B cell (primary cell): ENCODE measurements at regions not wholly inside any gene's neighbourhood (a gene's known extent, or its start where the extent isn't known, plus 50 kb on each side); places are given as distances from the start of the nearest gene placed in this dataset.
"Not testable (repeated sequence)": the region's sequence is repeated elsewhere in the genome, so short reads cannot be mapped to it uniquely, and the experiment has no call there.

Source experiments
- ATAC-seq: fragments of 200-7000 bp; cut with Tn5 transposase; one replicate; pipeline ENCODE4 v1.10.0; 2021; ENCODE audit warnings: low read depth, mild to moderate bottlenecking, moderate number of reproducible peaks, moderate library complexity
- CTCF ChIA-PET: fragments of 350-600 bp; sonication (Branson Sonifier 250); formaldehyde crosslinking; loops from one replicate; lab custom pipeline; 2021; ENCODE audit warnings: antibody characterized with exemption, inconsistent platforms; lab: Charles Lee
- POLR2A ChIA-PET: fragments of 350-600 bp; sonication (Branson Sonifier 250); formaldehyde crosslinking; loops from one replicate; lab custom pipeline; 2021; ENCODE audit warnings: antibody characterized with exemption; lab: Charles Lee
- DNase-seq: peaks from one replicate; pipeline ENCODE4 v3.0.0; 2013
- H2AFZ ChIP-seq: 2 replicates; pipeline ENCODE4 v1.6.1; 2012; ENCODE audit warnings: mild to moderate bottlenecking, low read depth, low read length; ENCODE audit not compliant: insufficient read depth, poor library complexity, severe bottlenecking
- H3K27ac ChIP-seq, 2 donors: 1 replicate in 1 of 2; 2 replicates in 1 of 2; pipeline ENCODE4 v1.5.1; 2012 to 2013; ENCODE audit warnings: low read length in 2 of 2, mild to moderate bottlenecking in 2 of 2, moderate library complexity in 1 of 2
- H3K27me3 ChIP-seq, 4 experiments: fragments of 200-600 bp in 1 of 4; sonication (generic) in 1 of 4; replicated peaks in 1 of 4; 1 replicate in 2 of 4; 2 replicates in 2 of 4; pipeline versions ENCODE4 v1.6.1 to v1.7.0; 2013 to 2016; ENCODE audit warnings: low read length in 3 of 4, mild to moderate bottlenecking in 2 of 4, mixed read lengths in 1 of 4, moderate library complexity in 1 of 4; ENCODE audit not compliant: insufficient read depth in 4 of 4, control insufficient read depth in 3 of 4; ENCODE audit errors: control extremely low read depth in 1 of 4
- H3K36me3 ChIP-seq, 2 experiments: replicated peaks in 1 of 2; 1 replicate in 1 of 2; 2 replicates in 1 of 2; pipeline versions ENCODE4 v1.6.1 to v1.7.1; 2013; ENCODE audit warnings: low read length in 1 of 2; ENCODE audit not compliant: insufficient read depth in 2 of 2, control insufficient read depth in 1 of 2; ENCODE audit errors: control extremely low read depth in 1 of 2, extremely low read depth in 1 of 2
- H3K4me1 ChIP-seq, 2 donors: fragments of 200-600 bp in 1 of 2; sonication (generic) in 1 of 2; 1 replicate in 1 of 2; 2 replicates in 1 of 2; pipeline versions ENCODE4 v1.5.1 to v1.6.1; 2013 to 2017; ENCODE audit warnings: low read length in 2 of 2; ENCODE audit not compliant: control insufficient read depth in 2 of 2, insufficient read depth in 2 of 2
- H3K4me2 ChIP-seq: replicated peaks from 2 replicates; pipeline ENCODE3; 2012; ENCODE audit warnings: mild to moderate bottlenecking, low read depth, low read length; ENCODE audit not compliant: poor library complexity, severe bottlenecking
- H3K4me3 ChIP-seq, 5 experiments: fragments of 200-600 bp in 1 of 5; sonication (generic) in 1 of 5; 1 replicate in 3 of 5; 2 replicates in 2 of 5; pipeline versions ENCODE4 v1.5.1 to v1.7.0; 2011 to 2016; ENCODE audit warnings: low read length in 4 of 5, mild to moderate bottlenecking in 4 of 5, low read depth in 2 of 5, control low read depth in 1 of 5, moderate library complexity in 1 of 5; ENCODE audit not compliant: insufficient read depth in 1 of 5; ENCODE audit errors: control extremely low read depth in 1 of 5, extremely low read depth in 1 of 5
- H3K79me2 ChIP-seq: fragments of 200-600 bp; sonication (generic); one replicate; pipeline ENCODE4 v1.6.0; 2016; ENCODE audit warnings: low read length; ENCODE audit not compliant: control insufficient read depth, insufficient read depth
- H3K9ac ChIP-seq: fragments of 200-600 bp; sonication (generic); 2 replicates; pipeline ENCODE4 v1.6.1; 2017; ENCODE audit warnings: mild to moderate bottlenecking, low read length, moderate library complexity
- H3K9me3 ChIP-seq, 3 donors: one replicate each; pipeline versions ENCODE4 v1.6.1 to v1.7.1; 2013; ENCODE audit warnings: low read length in 2 of 3; ENCODE audit not compliant: control insufficient read depth in 2 of 3, insufficient read depth in 1 of 3; ENCODE audit errors: control extremely low read depth in 1 of 3
- H4K20me1 ChIP-seq: 2 replicates; pipeline ENCODE4 v1.6.0; 2012; ENCODE audit warnings: mild to moderate bottlenecking, low read length; ENCODE audit not compliant: insufficient read depth, control insufficient read depth, poor library complexity, severe bottlenecking
- H3K27ac Mint-ChIP-seq: one replicate; pipeline ENCODE4 v1.8.0; 2021; ENCODE audit warnings: mixed read lengths
- H3K27me3 Mint-ChIP-seq: one replicate; pipeline ENCODE4 v1.8.0; 2021; ENCODE audit warnings: mixed read lengths
- H3K4me1 Mint-ChIP-seq: one replicate; pipeline ENCODE4 v1.8.0; 2021; ENCODE audit warnings: mixed read lengths
- H3K4me3 Mint-ChIP-seq: one replicate; pipeline ENCODE4 v1.8.0; 2021; ENCODE audit warnings: mixed read lengths
- H3K9me3 Mint-ChIP-seq: one replicate; pipeline ENCODE4 v1.8.0; 2022; ENCODE audit warnings: mixed read lengths; ENCODE audit not compliant: insufficient read depth
- CTCF ChIP-seq: fragments of 200-600 bp; IDR thresholded peaks from one replicate; pipeline ENCODE4 v1.8.0; 2022; ENCODE audit warnings: antibody characterized with exemption, mild to moderate bottlenecking
- EZH2 ChIP-seq: IDR thresholded peaks from 2 replicates; pipeline ENCODE4 v1.6.1; 2012; ENCODE audit warnings: borderline replicate concordance, low read depth, mild to moderate bottlenecking, moderate library complexity, low read length; ENCODE audit not compliant: insufficient read depth, poor library complexity, severe bottlenecking
- WGBS: methylation state at CpG from one replicate; pipeline ENCODE4 v1.1.5; 2013; ENCODE audit warnings: missing lambda C conversion rate; ENCODE audit not compliant: insufficient coverage; 5-methylcytosine and 5-hydroxymethylcytosine counted together
- intact Hi-C: fragments of 100-400 bp; cut with micrococcal nuclease; formaldehyde crosslinking; loops from one replicate; pipeline ENCODE4 v1.10.0; 2022

- Histone ChIP-seq H3K4me1 (no peaks in the 10 kb centered on the region), H3K4me3 (no peak overlapping the region), H3K9me3 (no peaks in the 10 kb centered on the region), H3K27ac (no peak overlapping the region), H2AFZ (no peak overlapping the region), H3K9ac (no peak overlapping the region), H3K27me3 (no peaks in the 10 kb centered on the region), H3K4me2 (no peak overlapping the region), H3K36me3 (no peaks in the 10 kb centered on the region), H4K20me1 (no peaks in the 10 kb centered on the region), H3K79me2 (no peaks in the 10 kb centered on the region)
- no peaks in the 10 kb centered on the region for H3K27me3 Mint-ChIP-seq
- no peaks in the 10 kb centered on the region for H3K4me1 Mint-ChIP-seq
- POLR2A ChIA-PET = no interaction called here
- H3K9me3 Mint-ChIP-seq = no peaks in the 10 kb centered on the region
- CTCF ChIA-PET = no interaction called here
- no peak overlapping the region for H3K4me3 Mint-ChIP-seq
- ATAC-seq (no peak), DNase-seq (no peak)
- intact Hi-C loops = no loop called here
- 100% methylated on average over 1 of the region's 2 CpGs for WGBS
- no peak overlapping the region for H3K27ac Mint-ChIP-seq
- no peak for TF ChIP-seq EZH2
- no peak for TF ChIP-seq CTCF
These were observed 322.8 kb upstream of the GJE1 start for GRCh38 chr6:141809901-141810300.

GRCh38 chr6:141808662-141809061, 324.1 kb upstream of the GJE1 start:
- no peak for TF ChIP-seq EZH2
- TF ChIP-seq CTCF = no peak
- no peak overlapping the region for H3K4me3 ChIP-seq
- Mint-ChIP-seq H3K4me3 (no peak overlapping the region), H3K27ac (no peak overlapping the region), H3K27me3 (no peaks in the 10 kb centered on the region), H3K4me1 (no peaks in the 10 kb centered on the region), H3K9me3 (no peaks in the 10 kb centered on the region)
- no peak overlapping the region for H3K27ac ChIP-seq
- no peak for ATAC-seq
- no peak overlapping the region for H3K9ac ChIP-seq
- no peaks in the 10 kb centered on the region for H3K9me3 ChIP-seq
- intact Hi-C loops = no loop called here
- no peak for DNase-seq
- POLR2A ChIA-PET = no interaction called here
- no peaks in the 10 kb centered on the region for H4K20me1 ChIP-seq
- no peaks in the 10 kb centered on the region for H3K36me3 ChIP-seq
- CTCF ChIA-PET = no interaction called here
- H3K79me2 ChIP-seq = no peaks in the 10 kb centered on the region
- no peaks in the 10 kb centered on the region for H3K27me3 ChIP-seq
- H2AFZ ChIP-seq = no peak overlapping the region
- H3K4me2 ChIP-seq = no peak overlapping the region
- 75% methylated on average over 1 of the region's 1 CpG for WGBS
- H3K4me1 ChIP-seq = no peaks in the 10 kb centered on the region

- not testable (repeated sequence) for H3K4me1 Mint-ChIP-seq, H3K9me3 Mint-ChIP-seq, H3K27me3 Mint-ChIP-seq
These were observed 331.8 kb upstream of the GJE1 start for GRCh38 chr6:141800973-141801372.

More at GRCh38 chr6:141800973-141801372, 331.8 kb upstream of the GJE1 start:
- H3K27me3 ChIP-seq, H3K36me3 ChIP-seq, DNase-seq, H3K4me1 ChIP-seq, H2AFZ ChIP-seq, H3K27ac Mint-ChIP-seq, H3K27ac ChIP-seq, CTCF ChIA-PET, H3K4me2 ChIP-seq, H3K4me3 Mint-ChIP-seq, H3K9ac ChIP-seq, H4K20me1 ChIP-seq, H3K9me3 ChIP-seq, H3K4me3 ChIP-seq, H3K79me2 ChIP-seq, POLR2A ChIA-PET, intact Hi-C loops, ATAC-seq: not testable (repeated sequence)
- WGBS = 60% methylated on average over 1 of the region's 1 CpG
